SK-N-SH (cell line): ENCODE measurements at regions not wholly inside any gene's neighbourhood (a gene's known extent, or its start where the extent isn't known, plus 50 kb on each side); places are given as distances from the start of the nearest gene placed in this dataset.

Source experiments
- CTCF ChIA-PET: fragments of 300-600, 350-600 bp; formaldehyde crosslinking; extraction: SDS; loops from one replicate; lab custom pipeline; 2021; lab: Yijun Ruan, JAX
- POLR2A ChIA-PET: fragments of 350-600 bp; sonication (Branson Sonifier 250); formaldehyde crosslinking; extraction: SDS; loops from one replicate; lab custom pipeline; 2020; ENCODE audit warnings: antibody characterized with exemption, inconsistent platforms; lab: Yijun Ruan, JAX
- DNase-seq: peaks from one replicate; pipeline ENCODE4 v3.0.0; 2012
- H2AFZ ChIP-seq: fragments of 200-600 bp; sonication (generic); 2 replicates; pipeline ENCODE4 v1.8.1; 2016; ENCODE audit warnings: antibody characterized with exemption, mild to moderate bottlenecking, low read depth
- H3F3A ChIP-seq: fragments of 200-600 bp; sonication (generic); replicated peaks from 2 replicates; pipeline ENCODE3; 2016; ENCODE audit warnings: antibody characterized with exemption, mild to moderate bottlenecking; ENCODE audit not compliant: insufficient read depth
- H3K27ac ChIP-seq, 2 experiments: fragments of 200-500 bp in 1 of 2; fragments of 200-600 bp in 1 of 2; sonication (Bioruptor generic) in 1 of 2; sonication (generic), shearing (Covaris generic) in 1 of 2; 2 replicates each; pipeline versions ENCODE4 v1.5.1 to v1.6.1; 2014 to 2016; ENCODE audit warnings: low read depth in 2 of 2, inconsistent platforms in 1 of 2, low read length in 1 of 2, mild to moderate bottlenecking in 1 of 2, mixed read lengths in 1 of 2
- H3K27me3 ChIP-seq: fragments of 200-600 bp; sonication (generic), shearing (Covaris generic); 2 replicates; pipeline ENCODE4 v1.6.1; 2016; ENCODE audit warnings: mixed run types; ENCODE audit not compliant: insufficient read depth
- H3K36me3 ChIP-seq, 2 experiments: fragments of 200-500 bp in 1 of 2; fragments of 200-600 bp in 1 of 2; sonication (Bioruptor generic) in 1 of 2; sonication (generic) in 1 of 2; replicated peaks in 1 of 2; 2 replicates each; pipeline versions ENCODE3 to v1.5.1; 2014 to 2016; ENCODE audit warnings: low read length in 1 of 2, mild to moderate bottlenecking in 1 of 2; ENCODE audit not compliant: insufficient read depth in 2 of 2, control insufficient read depth in 1 of 2
- H3K4me1 ChIP-seq, 2 experiments: fragments of 200-500 bp in 1 of 2; fragments of 200-600 bp in 1 of 2; sonication (Bioruptor generic) in 1 of 2; sonication (generic), shearing (Covaris generic) in 1 of 2; 2 replicates each; pipeline versions ENCODE4 v1.5.1 to v1.6.1; 2014 to 2016; ENCODE audit warnings: low read depth in 1 of 2, low read length in 1 of 2, mixed run types in 1 of 2; ENCODE audit not compliant: insufficient read depth in 2 of 2, control insufficient read depth in 1 of 2
- H3K4me2 ChIP-seq: fragments of 200-600 bp; sonication (generic), shearing (Covaris generic); 2 replicates; pipeline ENCODE4 v1.6.1; 2017; ENCODE audit warnings: mixed run types
- H3K4me3 ChIP-seq, 2 experiments: fragments of 200-500 bp in 1 of 2; fragments of 200-600 bp in 1 of 2; sonication (Bioruptor generic) in 1 of 2; sonication (generic), shearing (Covaris generic) in 1 of 2; 2 replicates each; pipeline versions ENCODE4 v1.5.1 to v1.8.1; 2014 to 2016; ENCODE audit warnings: low read depth in 2 of 2, inconsistent platforms in 1 of 2, low read length in 1 of 2, mild to moderate bottlenecking in 1 of 2, mixed read lengths in 1 of 2, moderate library complexity in 1 of 2
- H3K79me2 ChIP-seq: fragments of 200-600 bp; sonication (generic); 2 replicates; pipeline ENCODE4 v1.8.1; 2017; ENCODE audit warnings: mild to moderate bottlenecking; ENCODE audit not compliant: insufficient read depth
- H3K9ac ChIP-seq: fragments of 200-600 bp; sonication (generic); 2 replicates; pipeline ENCODE4 v1.6.1; 2017; ENCODE audit warnings: mixed run types
- H3K9me2 ChIP-seq: fragments of 200-600 bp; sonication (generic); 2 replicates; pipeline ENCODE4 v1.6.1; 2017; ENCODE audit warnings: mixed run types
- H3K9me3 ChIP-seq: fragments of 200-600 bp; sonication (generic); 2 replicates; pipeline ENCODE4 v1.6.1; 2017; ENCODE audit warnings: mixed run types, mild to moderate bottlenecking, moderate library complexity
- H4K20me1 ChIP-seq: fragments of 200-600 bp; sonication (generic); 2 replicates; pipeline ENCODE4 v1.6.1; 2017; ENCODE audit warnings: mild to moderate bottlenecking, mixed run types; ENCODE audit not compliant: insufficient read depth
- CTCF ChIP-seq: fragments of 200-600 bp; sonication (generic); IDR thresholded peaks from 2 replicates; pipeline ENCODE4 v1.6.1; 2017; ENCODE audit warnings: antibody characterized with exemption, mild to moderate bottlenecking, moderate library complexity
- EP300 ChIP-seq, 2 experiments: IDR thresholded peaks; 2 replicates each; pipeline versions ENCODE4 v1.4.0 to v1.6.1; 2012; ENCODE audit warnings: borderline replicate concordance in 1 of 2, low read depth in 1 of 2, low read length in 1 of 2
- FOXJ3 ChIP-seq: sonication (generic); formaldehyde crosslinking; IDR thresholded peaks from 2 replicates; pipeline ENCODE4 v1.5.1; 2020; ENCODE audit warnings: mild to moderate bottlenecking, missing genetic modification reagents
- FOXM1 ChIP-seq: IDR thresholded peaks from 2 replicates; pipeline ENCODE4 v1.4.0; 2012; ENCODE audit warnings: low read depth, mild to moderate bottlenecking
- GATA2 ChIP-seq: sonication (generic); formaldehyde crosslinking; IDR thresholded peaks from 2 replicates; pipeline ENCODE4 v1.5.0; 2020; ENCODE audit warnings: mild to moderate bottlenecking, missing genetic modification reagents
- IRF3 ChIP-seq: fragments of 150-350 bp; IDR thresholded peaks from 2 replicates; pipeline ENCODE4 v1.6.1; 2016; ENCODE audit warnings: mild to moderate bottlenecking, low read depth, low read length
- JUND ChIP-seq: IDR thresholded peaks from 2 replicates; pipeline ENCODE4 v1.4.0; 2012
- MAX ChIP-seq: IDR thresholded peaks from 2 replicates; pipeline ENCODE4 v1.4.0; 2012; ENCODE audit warnings: low read depth
- MEF2A ChIP-seq: IDR thresholded peaks from 2 replicates; pipeline ENCODE4 v1.4.0; 2012; ENCODE audit warnings: low read depth, borderline replicate concordance
- MXI1 ChIP-seq: IDR thresholded peaks from 2 replicates; pipeline ENCODE4 v1.6.1; 2012; ENCODE audit warnings: mild to moderate bottlenecking, low read depth, low read length, improper control_type of control experiment
- NRF1 ChIP-seq: IDR thresholded peaks from 2 replicates; pipeline ENCODE4 v1.6.1; 2012; ENCODE audit warnings: low read depth, mild to moderate bottlenecking, low read length
- PBX3 ChIP-seq: IDR thresholded peaks from 2 replicates; pipeline ENCODE4; 2012
- POLR2AphosphoS5 ChIP-seq: IDR thresholded peaks from 2 replicates; pipeline ENCODE4 v1.6.1; 2012; ENCODE audit warnings: low read depth, low read length
- RAD21 ChIP-seq: IDR thresholded peaks from 2 replicates; pipeline ENCODE4 v1.6.1; 2012; ENCODE audit warnings: mild to moderate bottlenecking, low read length
- RCOR1 ChIP-seq: fragments of 150-350 bp; IDR thresholded peaks from 2 replicates; pipeline ENCODE4 v1.6.1; 2017; ENCODE audit warnings: antibody characterized with exemption, low read length
- REST ChIP-seq: IDR thresholded peaks from 2 replicates; pipeline ENCODE4 v1.6.1; 2012; ENCODE audit warnings: mild to moderate bottlenecking, low read depth, low read length, moderate library complexity
- SIN3A ChIP-seq: IDR thresholded peaks from 2 replicates; pipeline ENCODE4 v1.6.1; 2012; ENCODE audit warnings: low read depth, mild to moderate bottlenecking, low read length, moderate library complexity, borderline replicate concordance
- TAF1 ChIP-seq: IDR thresholded peaks from 2 replicates; pipeline ENCODE4 v1.6.1; 2012; ENCODE audit warnings: low read depth, mild to moderate bottlenecking, low read length, moderate library complexity, borderline replicate concordance
- USF2 ChIP-seq: fragments of 150-350 bp; IDR thresholded peaks from 2 replicates; pipeline ENCODE4 v1.6.1; 2017; ENCODE audit warnings: antibody characterized with exemption, low read length, low read depth, borderline replicate concordance
- WGBS: methylation state at CpG from one replicate; pipeline ENCODE4 v1.1.6; 2017; ENCODE audit warnings: low lambda C conversion rate; 5-methylcytosine and 5-hydroxymethylcytosine counted together

- Histone ChIP-seq H3K9me3 (no peaks in the 10 kb centered on the region), H3K27ac (peak overlapping the region in 1 of 2 experiments; percentile 82; a peak in 2 of 4 replicates), H3K79me2 (no peaks in the 10 kb centered on the region), H3K4me2 (no peak overlapping the region), H3K4me1 (peaks cover 0 to 37% of the 10 kb centered on the region in 2 experiments; a peak in 1 of 4 replicates), H3F3A (peaks cover 10% of the 10 kb centered on the region), H3K9me2 (no peaks in the 10 kb centered on the region), H3K9ac (peak overlapping the region; percentile 31; the same call in 1 of the 2 replicates), H4K20me1 (no peaks in the 10 kb centered on the region), H3K36me3 (no peaks in the 10 kb centered on the region), H3K4me3 (peak overlapping the region in 1 of 2 experiments; percentile 37; a peak in 2 of 4 replicates), H2AFZ (no peak overlapping the region), H3K27me3 (no peaks in the 10 kb centered on the region)
- ChIA-PET CTCF (interaction anchor here (0.5 to 1.7 kb wide), 20 partner anchors 9 to 354 kb away, joined by 3 to 9 read pairs (median 3); no protein-coding TSS in a partner anchor), POLR2A (interaction anchor here (1.5 kb wide), 1 partner anchor 33 kb away, joined by 3 read pairs; no protein-coding TSS in a partner anchor)
- 79% methylated on average over 7 of the region's 11 CpGs for WGBS
- TF ChIP-seq GATA2 (CRISPR knock-in tag) (no peak), JUND (no peak), REST (no peak), TAF1 (no peak), MAX (no peak), RAD21 (no peak), MXI1 (no peak), POLR2AphosphoS5 (no peak), USF2 (no peak), MEF2A (no peak), SIN3A (no peak), CTCF (no peak), IRF3 (no peak), NRF1 (no peak), FOXJ3 (CRISPR knock-in tag) (no peak), RCOR1 (no peak), EP300 (IDR thresholded peaks at IDR 0.05; ENCODE audit: borderline replicate concordance in 1 of 2, low read depth in 1 of 2, low read length in 1 of 2) (no peak), FOXM1 (no peak), PBX3 (no peak)
- DNase-seq, result no peak
These were observed 176.9 kb downstream of the IGLL1 start for GRCh38 chr22:23403152-23403719.
